ENCODE measurements at regions not wholly inside any gene's neighbourhood (a gene's known extent, or its start where the extent isn't known, plus 50 kb on each side); places are given as distances from the start of the nearest gene placed in this dataset.

- no peak for TF ChIP-seq RAD21 (IDR thresholded peaks at IDR 0.05 in 1 of 2, conservative IDR thresholded peaks at IDR 0.05 in 1 of 2; ENCODE audit: low read depth in 2 of 2, low read length in 2 of 2)
- TF ChIP-seq, protein P1, sequence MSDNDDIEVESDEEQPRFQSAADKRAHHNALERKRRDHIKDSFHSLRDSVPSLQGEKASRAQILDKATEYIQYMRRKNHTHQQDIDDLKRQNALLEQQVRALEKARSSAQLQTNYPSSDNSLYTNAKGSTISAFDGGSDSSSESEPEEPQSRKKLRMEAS (IDR thresholded peaks at IDR 0.05), result no peak
- no peak for TF ChIP-seq POLR2A (IDR thresholded peaks at IDR 0.05; ENCODE audit: control extremely low read depth in 1 of 2, low read depth in 2 of 2, low read length in 2 of 2)
- TF ChIP-seq, protein P2, sequence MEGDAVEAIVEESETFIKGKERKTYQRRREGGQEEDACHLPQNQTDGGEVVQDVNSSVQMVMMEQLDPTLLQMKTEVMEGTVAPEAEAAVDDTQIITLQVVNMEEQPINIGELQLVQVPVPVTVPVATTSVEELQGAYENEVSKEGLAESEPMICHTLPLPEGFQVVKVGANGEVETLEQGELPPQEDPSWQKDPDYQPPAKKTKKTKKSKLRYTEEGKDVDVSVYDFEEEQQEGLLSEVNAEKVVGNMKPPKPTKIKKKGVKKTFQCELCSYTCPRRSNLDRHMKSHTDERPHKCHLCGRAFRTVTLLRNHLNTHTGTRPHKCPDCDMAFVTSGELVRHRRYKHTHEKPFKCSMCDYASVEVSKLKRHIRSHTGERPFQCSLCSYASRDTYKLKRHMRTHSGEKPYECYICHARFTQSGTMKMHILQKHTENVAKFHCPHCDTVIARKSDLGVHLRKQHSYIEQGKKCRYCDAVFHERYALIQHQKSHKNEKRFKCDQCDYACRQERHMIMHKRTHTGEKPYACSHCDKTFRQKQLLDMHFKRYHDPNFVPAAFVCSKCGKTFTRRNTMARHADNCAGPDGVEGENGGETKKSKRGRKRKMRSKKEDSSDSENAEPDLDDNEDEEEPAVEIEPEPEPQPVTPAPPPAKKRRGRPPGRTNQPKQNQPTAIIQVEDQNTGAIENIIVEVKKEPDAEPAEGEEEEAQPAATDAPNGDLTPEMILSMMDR (IDR thresholded peaks at IDR 0.05; ENCODE audit: control extremely low read depth in 1 of 3, insufficient read depth in 1 of 3, low read depth in 1 of 3, low read length in 3 of 3), result no peak
- no peak for TF ChIP-seq MAFK (IDR thresholded peaks at IDR 0.05; ENCODE audit: low read depth, low read length)
Observed at GRCh38 chr5:5854087-5854486, 431.6 kb downstream of the ICE1 start.

All from H1 (cell line).